Left lung (tissue), 4 donors: ENCODE measurements at regions not wholly inside any gene's neighbourhood (a gene's known extent, or its start where the extent isn't known, plus 50 kb on each side); places are given as distances from the start of the nearest gene placed in this dataset.
A peak's percentile ranks its signal among the peaks of the same experiment; 100 is the strongest.

Experiments
- ATAC-seq: fragments of 200-7000 bp; cut with Tn5 transposase; one replicate; pipeline ENCODE4 v1.9.1; 2020; ENCODE audit warnings: moderate library complexity
- DNase-seq, 4 donors: peaks; one replicate each; pipeline ENCODE4 v3.0.0-alpha.2; 2013 to 2020
- H3K27ac ChIP-seq, 2 donors: fragments of 200-600 bp; sonication (generic) in 1 of 2; one replicate each; pipeline versions ENCODE4 v1.5.0 to v1.8.0; 2020 to 2021
- H3K27me3 ChIP-seq, 2 donors: fragments of 200-600 bp; sonication (generic) in 1 of 2; one replicate each; pipeline versions ENCODE4 v1.5.0 to v1.8.0; 2020 to 2021
- H3K36me3 ChIP-seq, 2 donors: fragments of 200-600 bp; sonication (generic) in 1 of 2; one replicate each; pipeline versions ENCODE4 v1.5.0 to v1.8.0; 2020 to 2021
- H3K4me1 ChIP-seq, 2 donors: fragments of 200-600 bp; one replicate each; pipeline ENCODE4 v1.8.0; 2021
- H3K4me3 ChIP-seq, 2 donors: fragments of 200-600 bp; sonication (generic) in 1 of 2; one replicate each; pipeline versions ENCODE4 v1.5.0 to v1.8.0; 2020 to 2021; ENCODE audit warnings: mild to moderate bottlenecking in 1 of 2
- H3K9me3 ChIP-seq, 2 donors: fragments of 200-600 bp; sonication (generic) in 1 of 2; one replicate each; pipeline versions ENCODE4 v1.5.0 to v1.8.0; 2020 to 2021
- CTCF ChIP-seq, 2 donors: fragments of 200-600 bp; sonication (generic) in 1 of 2; IDR thresholded peaks; one replicate each; pipeline versions ENCODE4 v1.5.0 to v1.8.0; 2021; ENCODE audit warnings: antibody characterized with exemption in 2 of 2
- intact Hi-C, 2 donors: fragments of 100-400 bp; cut with DNase I; formaldehyde crosslinking; loops; one replicate each; pipeline versions ENCODE4 v1.11.2 to v1.14.2; 2022
- donor health status: DM: no; HTN: yes; CAD: no.
- donor health status: DM: no; HTN: no; CAD: no.

GRCh38 chr12:61161961-61162360 is 1098.2 kb upstream of the USP15 start:
- H3K9me3 ChIP-seq, result peaks cover 0 to 39% of the 10 kb centered on the region in 2 donors
- H3K27ac ChIP-seq, result no peak overlapping the region
- H3K4me3 ChIP-seq, result no peak overlapping the region
- ATAC-seq (no peak), DNase-seq (no peak)
- H3K36me3 ChIP-seq, result no peaks in the 10 kb centered on the region
- no peak for TF ChIP-seq CTCF (IDR thresholded peaks at IDR 0.05)
- intact Hi-C loops, result no loop called here
- no peaks in the 10 kb centered on the region for H3K4me1 ChIP-seq
- H3K27me3 ChIP-seq, result no peaks in the 10 kb centered on the region

- intact Hi-C loops, result no loop called here
- H3K4me1 ChIP-seq, result no peaks in the 10 kb centered on the region
Measured at GRCh38 chr12:61188801-61189595, 1071.2 kb upstream of the USP15 start.

DNA sequence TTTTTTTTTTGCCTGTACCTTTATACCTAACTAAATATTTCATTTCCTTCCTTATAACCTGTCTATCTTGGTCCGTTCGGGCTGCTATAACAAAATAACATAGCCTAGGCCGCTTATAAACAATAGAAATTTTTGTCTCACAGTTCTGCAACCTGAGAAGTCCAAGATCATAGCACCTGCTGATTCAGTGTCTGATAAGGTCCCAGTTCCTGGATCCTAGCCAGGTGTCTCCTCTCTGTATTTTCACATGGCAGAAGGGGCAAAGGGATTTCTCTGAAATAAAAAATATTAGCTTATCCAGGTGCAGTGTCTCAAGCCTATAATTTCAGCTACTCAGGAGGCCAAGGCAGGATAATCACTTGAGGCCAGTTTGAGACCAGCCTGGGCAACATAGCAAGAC is 1046.6 kb upstream of the USP15 start:
- no peaks in the 10 kb centered on the region for H3K4me1 ChIP-seq
- ATAC-seq (no peak), DNase-seq (no peak)
- no peak overlapping the region for H3K4me3 ChIP-seq
- H3K27ac ChIP-seq, result no peak overlapping the region
- intact Hi-C loops, result no loop called here
- no peak for TF ChIP-seq CTCF (IDR thresholded peaks at IDR 0.05)
- H3K36me3 ChIP-seq, result no peaks in the 10 kb centered on the region
- no peaks in the 10 kb centered on the region for H3K27me3 ChIP-seq
- no peaks in the 10 kb centered on the region for H3K9me3 ChIP-seq

More at GRCh38 chr12:61188801-61189595, 1071.2 kb upstream of the USP15 start:
- Histone ChIP-seq H3K9me3 (no peaks in the 10 kb centered on the region), H3K36me3 (no peaks in the 10 kb centered on the region), H3K27me3 (no peaks in the 10 kb centered on the region), H3K27ac (no peak overlapping the region), H3K4me3 (no peak overlapping the region)
- DNase-seq, result peak in 1 of 4 donors; percentile 31
- no peak for TF ChIP-seq CTCF (IDR thresholded peaks at IDR 0.05)
- ATAC-seq, result no peak

GRCh38 chr12:61220337-61220736 is 1039.9 kb upstream of the USP15 start:
- Histone ChIP-seq H3K4me3 (no peak overlapping the region), H3K4me1 (no peaks in the 10 kb centered on the region), H3K9me3 (no peaks in the 10 kb centered on the region), H3K36me3 (no peaks in the 10 kb centered on the region), H3K27me3 (no peaks in the 10 kb centered on the region), H3K27ac (no peak overlapping the region)
- DNase-seq (no peak), ATAC-seq (no peak)
- TF ChIP-seq CTCF (IDR thresholded peaks at IDR 0.05), result no peak
- intact Hi-C loops, result no loop called here

DNA sequence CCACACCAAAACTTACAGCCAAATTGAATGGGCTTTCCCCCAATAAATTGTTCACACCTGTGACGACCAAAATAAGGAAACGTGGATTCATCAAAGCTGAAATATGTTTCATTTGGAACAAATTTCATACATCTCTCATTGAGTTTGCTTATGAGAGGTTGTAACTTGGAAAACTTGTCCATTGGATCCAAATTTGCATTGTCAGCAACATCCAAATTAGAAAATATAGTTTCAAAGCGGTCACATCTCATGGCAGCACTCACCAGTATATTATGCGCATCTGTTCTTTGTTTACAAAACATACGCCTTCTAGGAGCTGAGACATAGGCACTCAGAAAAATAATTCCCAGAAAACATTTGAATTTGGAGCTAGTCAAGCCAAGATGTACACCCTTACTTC is 1028.2 kb upstream of the USP15 start:
- Histone ChIP-seq H3K27ac (no peak overlapping the region), H3K9me3 (peaks cover 0 to 18% of the 10 kb centered on the region in 2 donors), H3K27me3 (no peaks in the 10 kb centered on the region), H3K4me3 (no peak overlapping the region), H3K4me1 (no peaks in the 10 kb centered on the region), H3K36me3 (no peaks in the 10 kb centered on the region)
- intact Hi-C loops, result no loop called here
- no peak for TF ChIP-seq CTCF (IDR thresholded peaks at IDR 0.05)
- ATAC-seq (no peak), DNase-seq (no peak)
